IPS-20b (cell line): ENCODE measurements at regions not wholly inside any gene's neighbourhood (a gene's known extent, or its start where the extent isn't known, plus 50 kb on each side); places are given as distances from the start of the nearest gene placed in this dataset.

Source experiments
- H3K27ac ChIP-seq: one replicate; pipeline ENCODE4 v1.5.1; 2013; ENCODE audit warnings: low read length
- H3K27me3 ChIP-seq: 2 replicates; pipeline ENCODE4 v1.6.1; 2013; ENCODE audit warnings: mild to moderate bottlenecking, low read length, inconsistent platforms; ENCODE audit not compliant: insufficient read depth
- H3K36me3 ChIP-seq: 2 replicates; pipeline ENCODE4 v1.6.1; 2013; ENCODE audit warnings: low read depth, mild to moderate bottlenecking, inconsistent platforms, low read length, moderate library complexity; ENCODE audit not compliant: insufficient read depth
- H3K4me1 ChIP-seq: 2 replicates; pipeline ENCODE4 v1.6.1; 2013; ENCODE audit warnings: mild to moderate bottlenecking, control low read depth, inconsistent platforms, low read length, moderate library complexity; ENCODE audit not compliant: insufficient read depth
- H3K4me3 ChIP-seq: 2 replicates; pipeline ENCODE4 v1.5.1; 2013; ENCODE audit warnings: mild to moderate bottlenecking, low read length, inconsistent platforms
- H3K9ac ChIP-seq: 2 replicates; pipeline ENCODE4 v1.6.1; 2013; ENCODE audit warnings: low read depth, mild to moderate bottlenecking, inconsistent platforms, low read length, moderate library complexity
- H3K9me3 ChIP-seq: 2 replicates; pipeline ENCODE4 v1.6.1; 2013; ENCODE audit warnings: mild to moderate bottlenecking, low read depth, low read length, inconsistent platforms; ENCODE audit not compliant: insufficient read depth

DNA sequence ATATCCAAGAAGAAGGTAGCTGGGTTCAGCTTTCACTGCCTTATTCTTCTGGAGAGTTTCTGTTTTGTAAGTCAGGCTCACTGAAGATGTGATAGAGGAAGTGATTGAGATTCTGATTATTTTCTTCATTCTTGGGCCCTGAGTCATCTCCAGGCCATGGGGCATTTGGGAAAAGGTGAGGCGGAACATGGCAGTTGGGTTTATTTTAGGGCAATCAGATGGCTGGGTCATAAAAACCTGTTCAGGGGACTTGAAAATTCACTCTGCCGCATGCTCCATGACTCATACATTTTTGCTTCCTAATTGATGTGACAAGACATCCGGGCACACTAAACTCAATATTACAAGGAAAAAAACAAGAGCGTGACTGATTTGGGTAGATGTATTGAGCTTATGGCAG, 265.7 kb upstream of the KLF4 start:
- Histone ChIP-seq H3K36me3 (no peaks in the 10 kb centered on the region), H3K4me3 (no peak overlapping the region), H3K9ac (no peak overlapping the region), H3K27me3 (no peaks in the 10 kb centered on the region), H3K9me3 (no peaks in the 10 kb centered on the region), H3K4me1 (peaks cover 8% of the 10 kb centered on the region; the same call in 1 of the 2 replicates), H3K27ac (no peak overlapping the region)

DNA sequence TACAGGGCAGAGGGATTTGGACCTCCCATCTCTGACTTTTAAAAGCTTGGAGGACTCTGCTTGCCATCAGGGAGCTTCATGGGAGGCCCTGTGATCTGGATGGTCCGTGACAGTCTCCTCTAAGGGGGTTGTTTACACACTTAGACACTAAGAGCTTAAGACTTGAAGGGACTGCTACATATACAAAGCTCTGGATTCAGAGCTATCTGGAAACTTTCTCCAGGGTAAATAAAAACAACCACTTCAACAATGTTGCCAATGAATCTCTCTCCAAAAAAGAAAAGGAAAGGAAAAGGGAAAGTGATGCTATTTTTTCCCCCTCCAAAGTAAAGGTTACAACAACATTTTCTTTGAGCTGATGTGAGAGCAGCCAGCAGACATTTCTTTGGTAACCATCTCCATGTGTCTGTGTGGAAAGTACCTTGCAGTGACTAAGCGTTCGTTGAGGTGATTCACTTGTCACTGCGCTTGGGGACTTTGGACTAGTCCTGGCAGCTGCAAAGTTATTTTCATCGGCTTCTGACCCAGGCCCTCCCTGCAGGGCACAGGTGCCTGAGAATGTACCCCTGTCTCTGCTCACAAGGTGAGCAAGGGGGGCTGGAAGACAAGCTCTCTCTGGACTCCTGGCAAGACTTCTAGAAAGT, 262.1 kb upstream of the KLF4 start:
- Histone ChIP-seq H3K4me3 (no peak overlapping the region), H3K4me1 (peaks cover 14% of the 10 kb centered on the region; the same call in 1 of the 2 replicates), H3K9ac (no peak overlapping the region), H3K36me3 (no peaks in the 10 kb centered on the region), H3K27ac (no peak overlapping the region), H3K27me3 (no peaks in the 10 kb centered on the region), H3K9me3 (no peaks in the 10 kb centered on the region)

DNA sequence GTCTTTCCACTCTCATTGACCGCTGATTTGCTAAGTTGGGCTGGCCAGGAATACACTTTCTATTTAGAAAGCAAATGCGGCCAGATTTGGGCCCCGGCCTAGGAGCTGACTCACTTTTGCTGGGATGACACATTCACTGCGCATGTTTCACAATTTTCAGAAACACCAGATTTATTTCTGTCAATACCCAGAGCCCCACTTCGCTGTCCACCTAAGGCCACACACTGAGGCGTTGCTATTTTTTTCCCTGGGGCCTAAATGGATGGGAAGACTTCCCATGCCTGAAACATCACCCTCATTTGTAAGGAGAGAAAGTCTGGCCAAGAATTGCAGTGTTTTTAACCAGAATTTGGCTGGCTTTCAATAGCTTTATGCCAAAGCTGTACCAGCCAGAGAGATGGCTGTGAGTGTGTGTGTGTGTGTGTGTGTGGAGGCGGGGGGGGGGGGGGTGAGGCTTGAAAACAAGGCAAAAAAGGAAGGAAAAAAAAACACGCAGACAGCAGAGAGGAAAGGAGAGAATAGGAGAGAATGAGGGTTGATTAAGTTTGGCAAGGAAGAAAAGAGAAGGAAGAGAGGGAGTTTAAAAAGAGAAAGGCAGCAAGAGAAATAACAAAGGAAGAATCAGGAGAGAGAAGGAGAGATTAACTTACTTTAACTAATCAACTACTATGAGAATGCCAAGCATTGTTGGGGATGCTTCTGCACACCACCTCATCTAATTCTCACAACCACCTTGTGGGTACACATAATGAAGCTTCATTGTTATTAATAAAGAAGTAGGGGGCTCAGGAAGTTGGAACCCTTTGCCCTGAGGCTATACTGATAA, 261.4 kb upstream of the KLF4 start:
- Histone ChIP-seq H3K27ac (no peak overlapping the region), H3K9ac (no peak overlapping the region; the same call in 1 of the 2 replicates), H3K36me3 (no peaks in the 10 kb centered on the region), H3K9me3 (no peaks in the 10 kb centered on the region), H3K4me1 (peaks cover 14% of the 10 kb centered on the region; the same call in 1 of the 2 replicates), H3K4me3 (no peak overlapping the region), H3K27me3 (no peaks in the 10 kb centered on the region)

DNA sequence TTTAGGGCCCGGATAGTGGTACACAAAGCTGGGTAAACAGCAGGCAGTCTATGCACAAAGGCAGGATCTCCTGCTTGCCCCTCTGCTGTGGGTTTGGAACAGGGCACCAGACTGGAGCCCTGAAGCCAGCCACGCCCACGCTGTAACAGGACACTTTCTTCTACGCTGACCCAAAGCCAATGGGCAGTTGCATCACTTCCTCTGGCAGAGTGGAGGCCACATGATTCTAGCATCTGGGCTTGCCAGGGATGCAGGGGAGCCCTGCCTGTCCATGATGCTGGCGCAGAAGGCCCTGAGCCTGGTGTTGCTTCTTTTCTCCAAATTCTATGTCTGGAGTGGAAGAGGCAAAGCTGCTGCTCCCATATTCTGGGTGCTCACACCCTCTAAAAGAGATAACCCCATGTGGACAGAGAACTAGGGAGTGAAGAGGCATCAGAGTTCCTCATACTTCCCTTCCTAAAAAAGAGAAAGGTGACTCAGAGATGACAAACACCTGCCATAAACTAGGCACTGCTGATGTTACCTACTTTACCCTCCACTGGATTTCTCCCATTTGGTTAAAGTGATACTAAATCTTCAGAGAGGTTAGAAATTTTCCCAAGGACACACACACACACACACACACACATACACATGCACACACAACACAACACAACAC, 260.3 kb upstream of the KLF4 start:
- Histone ChIP-seq H3K36me3 (no peaks in the 10 kb centered on the region), H3K4me3 (no peak overlapping the region), H3K27me3 (no peaks in the 10 kb centered on the region), H3K9ac (peak overlapping the region; percentile 35; the same call in 1 of the 2 replicates), H3K27ac (no peak overlapping the region), H3K9me3 (no peaks in the 10 kb centered on the region), H3K4me1 (peaks cover 14% of the 10 kb centered on the region; the same call in 1 of the 2 replicates)

DNA sequence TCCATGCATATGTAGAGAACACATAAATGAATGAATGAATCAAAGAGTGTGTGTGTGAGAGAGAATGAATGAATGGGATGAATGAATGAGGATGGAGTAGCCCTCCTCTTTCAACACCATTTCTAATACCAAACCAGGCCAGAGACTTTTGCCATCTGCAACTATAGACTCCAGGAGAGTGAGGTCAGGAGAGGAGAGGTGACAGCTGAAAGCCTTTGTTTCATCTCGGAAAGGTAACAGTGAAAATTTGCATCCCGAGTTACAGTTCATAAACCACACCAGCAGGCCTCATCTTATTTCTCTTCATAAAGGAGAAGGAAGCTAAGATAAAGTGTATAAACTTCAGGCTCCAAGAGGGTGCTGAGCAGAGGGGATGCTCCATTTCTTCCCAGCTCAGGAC, 255.3 kb upstream of the KLF4 start:
- Histone ChIP-seq H3K27ac (no peak overlapping the region), H3K4me3 (no peak overlapping the region), H3K9ac (no peak overlapping the region), H3K4me1 (peaks cover 2% of the 10 kb centered on the region; the same call in 1 of the 2 replicates), H3K27me3 (no peaks in the 10 kb centered on the region), H3K36me3 (no peaks in the 10 kb centered on the region), H3K9me3 (no peaks in the 10 kb centered on the region)

DNA sequence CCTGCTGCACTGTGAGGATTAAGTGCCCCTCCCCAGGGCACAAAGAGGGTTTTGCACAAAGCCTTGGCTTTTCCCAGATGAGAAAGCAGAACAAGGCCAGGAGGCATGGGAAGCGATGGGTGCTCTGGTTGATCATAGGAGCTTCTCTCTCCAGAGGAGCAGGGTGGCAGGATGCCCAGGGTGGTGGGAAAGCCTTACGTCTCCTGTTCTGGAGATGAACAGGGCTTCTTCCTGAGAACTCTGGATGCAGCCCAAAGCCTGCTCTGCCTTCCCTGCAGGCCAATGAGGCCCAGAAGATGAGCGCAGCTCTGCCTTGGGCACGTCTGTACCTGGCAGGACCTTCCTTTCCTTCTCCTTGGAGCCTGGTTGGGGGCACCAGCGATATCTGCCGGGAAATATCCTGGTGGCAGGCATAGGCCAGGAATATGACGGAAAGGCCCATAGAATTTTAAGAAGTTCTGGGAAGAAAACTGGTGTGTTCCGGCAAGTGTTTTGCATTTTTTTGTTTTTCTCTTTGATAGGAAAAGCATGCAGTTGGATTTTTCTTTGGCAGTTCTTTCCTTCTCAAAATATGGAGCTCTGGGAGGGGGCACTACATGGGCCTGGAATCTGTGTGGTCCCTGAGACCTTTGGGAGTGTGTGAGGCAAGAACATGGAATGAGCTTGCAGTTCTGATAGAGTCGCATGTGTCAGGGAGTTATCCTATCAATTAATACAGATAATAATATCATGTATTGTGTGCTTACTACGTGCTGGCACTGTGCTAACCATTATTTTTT, 253.2 kb upstream of the KLF4 start:
- Histone ChIP-seq H3K4me3 (no peak overlapping the region), H3K9me3 (no peaks in the 10 kb centered on the region), H3K36me3 (no peaks in the 10 kb centered on the region), H3K27ac (no peak overlapping the region), H3K9ac (no peak overlapping the region), H3K4me1 (no peaks in the 10 kb centered on the region), H3K27me3 (no peaks in the 10 kb centered on the region)

DNA sequence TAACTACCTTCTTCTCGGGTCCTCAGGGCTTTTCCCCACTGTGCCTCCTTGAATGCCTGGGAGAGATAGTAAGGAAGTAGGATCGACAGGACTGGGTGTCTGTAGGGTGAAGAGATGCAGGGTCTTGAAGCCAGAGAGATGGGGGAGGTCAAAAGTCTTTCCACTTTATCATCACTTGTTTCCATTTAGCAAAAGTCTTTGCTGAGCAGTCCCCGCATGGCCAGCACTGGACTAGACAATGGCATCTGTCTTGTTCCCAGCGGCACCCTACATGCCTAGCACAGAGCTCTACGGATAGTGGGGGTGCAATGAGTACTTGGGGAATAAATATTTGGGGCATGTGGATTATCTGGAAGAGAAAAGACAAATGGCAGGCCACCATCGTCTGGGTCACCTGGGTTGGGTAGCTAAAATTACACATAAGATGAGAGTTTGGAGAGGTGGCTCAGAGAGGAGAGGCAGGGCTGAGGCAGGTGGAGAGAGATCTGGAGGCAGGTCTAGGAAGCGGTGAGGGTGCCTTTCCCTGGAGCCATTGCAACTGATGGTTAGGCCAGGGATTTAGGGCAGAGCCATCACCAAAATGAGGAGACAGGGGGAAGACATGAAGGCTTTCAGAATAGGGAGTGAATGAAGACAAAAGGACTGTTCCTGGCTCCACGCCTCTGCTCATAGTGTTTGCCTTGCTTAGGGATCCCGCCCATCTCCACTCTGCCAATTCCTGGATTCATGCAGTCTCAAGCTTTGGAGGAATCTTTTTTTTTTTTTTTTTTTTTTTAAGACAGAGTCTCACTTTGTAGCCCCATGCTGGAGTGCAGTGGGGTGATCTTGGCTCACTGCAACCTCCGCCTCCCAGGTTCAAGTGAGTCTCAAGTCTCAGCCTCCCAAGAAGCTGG, 250.8 kb upstream of the KLF4 start:
- Histone ChIP-seq H3K4me1 (no peaks in the 10 kb centered on the region), H3K36me3 (no peaks in the 10 kb centered on the region), H3K9me3 (no peaks in the 10 kb centered on the region), H3K27me3 (no peaks in the 10 kb centered on the region), H3K27ac (no peak overlapping the region), H3K9ac (no peak overlapping the region), H3K4me3 (no peak overlapping the region)

DNA sequence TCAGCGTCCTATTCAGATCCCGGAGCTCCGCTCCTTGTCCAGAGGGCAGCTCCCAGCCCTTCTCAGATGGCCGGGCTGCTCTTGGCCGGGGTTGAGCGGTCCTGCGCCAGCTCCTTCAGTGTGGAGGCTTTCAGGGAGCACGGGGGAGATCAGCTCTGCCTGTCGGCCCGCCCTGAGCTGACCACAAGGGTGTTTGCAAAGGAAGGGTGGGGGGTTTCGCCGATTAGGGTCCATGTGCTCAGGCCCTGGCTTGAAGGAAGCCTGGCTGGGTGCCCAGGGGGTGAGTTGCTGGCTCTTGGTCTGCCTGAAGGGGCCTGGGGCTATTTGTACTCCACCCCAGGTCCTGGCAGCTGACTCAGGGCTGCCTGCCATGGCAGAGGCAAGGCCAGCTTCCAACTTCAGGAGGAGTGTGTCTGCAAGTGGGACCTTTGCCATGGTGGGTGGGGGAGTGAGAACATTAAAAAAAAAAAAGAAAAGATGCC, 250.1 kb upstream of the KLF4 start:
- Histone ChIP-seq H3K4me1 (no peaks in the 10 kb centered on the region), H3K9ac (no peak overlapping the region), H3K27me3 (no peaks in the 10 kb centered on the region), H3K36me3 (no peaks in the 10 kb centered on the region), H3K27ac (no peak overlapping the region), H3K9me3 (no peaks in the 10 kb centered on the region), H3K4me3 (no peak overlapping the region)

DNA sequence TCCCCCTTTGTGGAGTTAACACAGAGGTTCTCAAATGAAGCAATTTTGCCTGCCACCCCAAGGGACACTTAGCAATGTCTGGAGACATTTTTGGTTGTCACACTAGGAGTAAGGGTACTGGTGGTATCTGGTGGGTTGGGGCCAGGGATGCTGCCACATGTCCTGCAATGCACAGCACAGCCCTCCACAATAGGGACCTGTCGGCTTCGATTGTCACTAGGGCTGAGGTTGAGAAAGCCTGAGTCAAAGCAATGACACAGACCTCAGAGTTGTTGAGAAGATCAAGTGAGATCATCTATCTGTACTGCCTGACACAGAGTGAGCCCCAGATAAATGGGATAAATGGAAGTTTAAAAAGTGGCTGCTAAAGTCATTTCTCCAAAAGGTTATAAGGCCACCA, 249.2 kb upstream of the KLF4 start:
- H3K36me3 ChIP-seq = no peaks in the 10 kb centered on the region
- no peak overlapping the region for H3K27ac ChIP-seq
- no peaks in the 10 kb centered on the region for H3K9me3 ChIP-seq
- H3K9ac ChIP-seq = no peak overlapping the region
- H3K27me3 ChIP-seq = no peaks in the 10 kb centered on the region
- no peaks in the 10 kb centered on the region for H3K4me1 ChIP-seq
- no peak overlapping the region for H3K4me3 ChIP-seq

DNA sequence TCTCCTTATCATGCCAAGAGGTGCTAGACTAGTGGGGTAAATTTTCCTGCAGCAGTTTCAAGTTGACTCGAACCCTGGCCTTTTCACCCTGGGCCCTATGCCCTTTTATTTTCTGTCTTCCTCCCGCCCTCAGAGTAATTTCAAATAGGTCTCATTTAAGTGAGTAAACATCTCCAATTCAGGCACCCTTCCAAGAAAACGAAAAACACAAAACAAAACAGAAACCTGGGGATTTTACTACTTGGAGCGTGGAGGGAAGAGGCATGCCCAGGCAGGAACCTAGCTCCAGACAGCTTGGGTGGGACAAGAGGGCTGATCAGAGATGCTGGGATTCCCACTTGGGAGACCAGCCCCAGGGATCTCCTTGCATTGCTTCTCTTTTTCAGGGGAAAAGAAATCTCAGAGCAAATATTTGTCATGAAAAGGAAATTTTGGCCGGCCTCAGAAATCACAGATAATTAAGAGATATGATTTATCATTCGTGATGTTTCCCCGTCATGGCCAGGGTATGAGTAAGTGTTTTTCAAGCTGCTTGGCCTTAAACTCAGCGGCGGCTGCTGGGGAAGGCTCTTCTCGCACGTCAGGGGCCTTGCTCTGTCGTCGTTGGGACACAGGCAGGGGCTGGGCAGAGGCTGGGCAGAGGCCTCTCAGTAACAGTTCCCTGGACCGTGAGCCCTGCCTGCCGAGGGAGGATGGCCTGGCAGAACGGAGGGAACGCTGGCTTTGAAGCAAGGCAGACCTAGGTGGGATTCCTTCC, 248.6 kb upstream of the KLF4 start:
- Histone ChIP-seq H3K9ac (no peak overlapping the region), H3K27ac (no peak overlapping the region), H3K27me3 (no peaks in the 10 kb centered on the region), H3K4me1 (no peaks in the 10 kb centered on the region), H3K36me3 (no peaks in the 10 kb centered on the region), H3K4me3 (no peak overlapping the region), H3K9me3 (no peaks in the 10 kb centered on the region)
